GM19372 (cell line): ENCODE measurements at regions not wholly inside any gene's neighbourhood (a gene's known extent, or its start where the extent isn't known, plus 50 kb on each side); places are given as distances from the start of the nearest gene placed in this dataset.
"Not testable (repeated sequence)": the region's sequence is repeated elsewhere in the genome, so short reads cannot be mapped to it uniquely, and the experiment has no call there.

Source experiments
- ATAC-seq: cut with Tn5 transposase; IDR thresholded peaks from one replicate; pipeline ENCODE4 v1.9.1; 2021; ENCODE audit warnings: mild to moderate bottlenecking, low read depth, moderate library complexity; ENCODE audit not compliant: unreplicated experiment

- ATAC-seq, result not testable (repeated sequence)
Measured at GRCh38 chr1:168461108-168461507, 82.7 kb downstream of the XCL2 start.

GRCh38 chr1:168457296-168457695, 86.5 kb downstream of the XCL2 start:
- ATAC-seq, result not testable (repeated sequence)

- ATAC-seq, result no peak
Measured at GRCh38 chr1:168455764-168456163, 88.0 kb downstream of the XCL2 start.

GRCh38 chr1:168454211-168454815, 89.5 kb downstream of the XCL2 start:
- ATAC-seq, result no peak

DNA sequence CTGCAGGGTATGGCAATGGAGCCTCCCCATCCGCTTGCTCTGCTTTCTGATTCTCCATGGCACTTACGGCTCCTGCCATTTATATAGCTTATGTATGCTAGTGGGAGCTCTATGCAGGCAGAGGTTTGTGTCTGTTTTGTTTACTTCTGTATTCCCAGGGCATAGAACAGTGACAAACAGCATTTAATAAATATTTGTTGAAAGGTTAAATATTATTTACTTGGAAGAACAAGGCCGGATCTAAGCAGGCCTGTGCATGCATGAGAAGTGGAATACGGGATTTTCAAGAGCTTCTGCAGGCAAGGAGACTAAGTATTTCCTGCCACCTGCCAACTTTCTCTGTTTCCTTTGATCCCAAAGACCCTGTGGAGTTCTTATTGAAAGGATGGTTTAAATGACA, 90.7 kb downstream of the XCL2 start:
- ATAC-seq, result no peak

DNA sequence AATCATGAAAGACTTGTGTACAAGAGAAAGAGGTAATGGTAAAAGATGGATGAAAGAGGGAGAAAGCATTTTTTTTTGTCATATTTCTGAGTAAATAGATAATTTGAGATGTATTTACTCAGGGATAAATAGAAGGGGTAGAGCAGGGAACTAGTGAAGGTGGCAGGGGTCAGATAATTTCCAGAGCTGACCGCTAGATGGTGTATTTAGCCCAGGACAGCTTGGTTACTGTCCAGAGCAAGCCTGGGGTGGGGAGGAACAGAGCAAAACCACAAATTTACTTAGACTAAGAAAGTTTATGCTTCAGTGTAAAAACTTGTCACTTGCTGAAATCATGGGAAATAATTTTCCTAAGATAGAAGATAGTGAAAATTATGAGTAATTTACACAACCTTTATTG, 91.5 kb downstream of the XCL2 start:
- no peak for ATAC-seq

- no peak for ATAC-seq
Measured at GRCh38 chr1:168447871-168448270, 95.9 kb downstream of the XCL2 start.

GRCh38 chr1:168446081-168446480, 97.7 kb downstream of the XCL2 start:
- ATAC-seq, result no peak

- ATAC-seq, result no peak
Measured at GRCh38 chr1:168443899-168444298, 99.9 kb downstream of the XCL2 start.

GRCh38 chr1:168443356-168443755, 100.4 kb downstream of the XCL2 start:
- ATAC-seq, result no peak

DNA sequence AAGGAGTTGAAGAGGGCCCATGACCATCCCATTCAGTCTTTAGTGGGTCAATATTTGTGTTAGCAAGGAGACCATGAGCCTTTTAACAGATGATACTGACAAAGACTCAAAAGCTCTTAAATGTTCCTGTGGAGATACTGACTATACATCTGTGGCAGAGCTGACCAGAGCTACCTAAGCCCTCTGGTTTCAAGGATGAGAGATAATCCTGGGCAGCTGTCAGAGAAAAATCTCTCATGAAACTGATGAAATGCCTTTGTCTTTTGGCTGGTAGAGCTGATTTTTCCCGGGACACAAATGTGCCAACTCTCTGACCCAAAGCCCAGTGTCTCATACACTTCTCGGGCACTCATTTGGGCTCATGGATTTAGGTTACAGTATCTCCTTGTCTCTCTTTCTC, 100.9 kb downstream of the XCL2 start:
- no peak for ATAC-seq

DNA sequence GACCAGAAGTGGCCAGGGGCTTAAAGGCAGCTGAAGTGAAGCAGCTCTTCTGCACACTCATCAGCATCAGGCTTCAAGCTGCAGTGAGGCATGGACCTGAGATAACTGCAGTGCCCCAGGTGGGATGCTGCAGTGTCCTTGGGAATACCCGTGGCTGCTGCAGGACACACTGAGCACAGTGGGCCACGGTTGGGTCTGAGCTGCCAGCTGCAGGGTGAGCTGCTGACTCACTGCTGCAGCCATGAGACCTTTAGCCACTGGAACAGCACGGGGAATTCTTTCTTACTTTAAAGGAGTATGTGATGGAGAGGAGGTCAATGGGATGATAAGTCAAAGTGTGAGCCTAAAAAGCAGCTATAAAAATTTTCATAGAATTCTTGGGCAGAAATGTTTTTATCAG, 102.1 kb downstream of the XCL2 start:
- no peak for ATAC-seq

- ATAC-seq, result peak; percentile 87
Measured at GRCh38 chr1:168439456-168440375, 104.1 kb downstream of the XCL2 start.

DNA sequence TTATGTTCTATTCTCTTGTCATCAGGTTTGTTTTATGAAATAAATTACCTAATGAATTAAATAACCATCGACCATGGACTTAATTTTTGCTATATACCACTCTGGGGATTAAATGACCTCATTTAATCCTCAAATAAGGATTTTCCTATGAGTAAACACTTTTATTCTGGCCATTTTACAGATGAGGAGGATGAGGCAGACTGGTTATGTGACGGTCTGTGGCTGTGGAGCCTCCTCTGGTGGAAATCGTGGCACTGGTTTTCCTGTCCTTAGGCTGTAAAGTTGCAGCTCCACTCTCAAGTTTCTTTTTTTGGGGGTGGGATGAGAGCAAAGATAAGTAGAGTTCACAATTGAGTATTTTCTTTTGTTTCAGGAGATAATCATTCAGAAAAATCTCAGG, 105.2 kb downstream of the XCL2 start:
- no peak for ATAC-seq

GRCh38 chr1:168437821-168438220, 106.0 kb downstream of the XCL2 start:
- no peak for ATAC-seq

- ATAC-seq, result no peak
Measured at GRCh38 chr1:168435439-168435838, 108.4 kb downstream of the XCL2 start.

DNA sequence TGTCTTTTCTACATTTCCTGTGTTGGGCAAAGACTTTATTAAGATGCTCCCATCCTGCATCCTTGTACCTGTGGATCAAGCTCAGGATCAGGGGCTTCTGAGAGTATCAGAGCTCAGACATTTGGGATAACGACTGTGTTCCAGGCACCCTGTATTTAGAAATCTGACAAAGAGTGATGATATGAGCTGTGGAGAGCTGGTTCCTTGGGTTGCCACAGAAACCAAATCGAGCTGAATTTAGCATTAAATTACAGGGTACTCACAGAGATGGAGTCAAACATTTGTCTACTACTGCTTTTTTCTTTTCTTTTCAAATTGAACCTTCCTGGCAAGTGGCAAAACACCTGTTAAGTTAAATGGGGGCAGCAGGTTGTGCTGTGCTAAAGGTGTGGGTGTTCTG, 110.6 kb downstream of the XCL2 start:
- no peak for ATAC-seq

DNA sequence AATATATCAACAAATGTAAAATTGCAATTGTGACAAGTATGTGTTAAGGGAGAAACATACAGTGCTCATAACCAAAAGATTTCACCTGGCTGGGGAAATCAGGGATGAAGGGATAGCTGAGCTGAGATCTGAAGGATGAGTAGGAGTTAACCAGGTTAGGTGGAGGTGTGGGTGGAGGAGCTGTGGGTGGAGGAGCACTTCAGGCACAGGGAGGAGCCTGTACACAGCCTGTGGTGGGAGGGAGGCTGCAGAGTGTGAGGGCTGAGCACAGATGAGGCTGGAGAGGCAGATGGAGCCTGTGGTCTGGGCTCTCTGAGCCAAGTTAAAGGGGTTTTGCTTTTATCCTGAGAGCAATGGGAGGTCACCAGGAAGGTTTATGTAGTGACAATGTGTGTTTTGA, 111.9 kb downstream of the XCL2 start:
- ATAC-seq, result no peak

DNA sequence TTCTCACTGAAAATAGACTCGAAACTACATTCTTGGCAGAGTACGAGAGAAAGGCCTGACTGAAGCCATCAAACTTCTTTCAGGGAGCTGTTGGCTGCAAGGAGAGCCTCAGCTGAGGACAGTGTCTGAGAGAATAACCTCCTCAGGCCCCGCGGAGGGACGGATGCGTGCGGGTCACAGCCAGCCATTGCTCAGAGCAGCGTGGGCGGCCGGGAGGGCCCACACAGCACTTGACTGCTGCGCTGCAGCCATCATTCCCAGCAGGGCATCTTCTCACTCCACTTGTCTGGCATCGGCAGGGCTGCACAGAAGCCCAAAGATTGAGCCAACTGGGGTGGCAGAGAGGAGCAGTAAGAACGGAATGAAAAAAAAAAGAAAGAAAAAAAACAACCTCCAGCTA, 113.5 kb downstream of the XCL2 start:
- no peak for ATAC-seq

- ATAC-seq, result no peak
Measured at GRCh38 chr1:168428063-168428731, 115.6 kb downstream of the XCL2 start.

- ATAC-seq, result no peak
Measured at GRCh38 chr1:168427051-168427450, 116.7 kb downstream of the XCL2 start.
